Right kidney (tissue), 1 donor: ENCODE measurements at regions not wholly inside any gene's neighbourhood (a gene's known extent, or its start where the extent isn't known, plus 50 kb on each side); places are given as distances from the start of the nearest gene placed in this dataset.
A peak's percentile ranks its signal among the peaks of the same experiment; 100 is the strongest.

Experiments used
- DNase-seq: peaks from one replicate; pipeline ENCODE4 v3.0.0-alpha.2; 2016

DNA sequence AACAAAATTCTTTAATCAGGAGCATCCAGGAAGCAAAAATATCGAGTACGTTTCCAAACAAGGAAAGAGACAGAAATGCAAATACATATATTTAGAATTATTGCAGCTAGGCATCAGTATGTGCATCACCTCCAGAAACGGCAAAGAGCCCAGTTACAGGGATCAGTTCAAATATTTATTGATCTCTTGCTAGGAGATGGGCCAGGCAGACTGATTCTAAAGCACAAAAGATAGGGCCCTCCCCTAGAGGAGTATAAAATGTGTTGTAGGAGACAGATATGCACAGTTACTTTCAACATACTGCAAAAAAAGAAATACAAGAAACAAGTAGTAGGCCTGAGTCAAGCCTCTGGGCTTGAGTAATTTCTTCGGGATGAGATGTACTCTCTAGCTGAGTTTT is 80.7 kb upstream of the NHSL1 start:
- DNase-seq = no peak

DNA sequence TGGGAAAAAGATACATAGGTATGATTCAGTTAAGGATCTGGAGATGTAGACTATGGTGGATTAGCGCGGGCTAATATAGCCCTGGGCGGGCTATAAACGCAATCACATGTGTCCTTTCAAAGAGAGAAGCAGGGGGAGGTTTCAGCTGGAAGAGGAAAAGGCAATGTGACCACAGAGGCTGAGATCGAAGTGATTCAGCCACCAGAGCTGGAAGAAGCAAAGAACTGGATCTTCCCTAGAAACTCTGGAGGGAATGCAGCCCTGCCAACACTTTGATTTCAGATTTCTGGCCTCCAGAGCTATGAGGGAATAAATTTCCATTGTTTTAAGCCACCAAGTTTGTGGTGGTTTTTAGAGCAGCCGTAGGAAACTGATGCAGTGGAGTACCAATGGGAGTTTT is 81.5 kb upstream of the NHSL1 start:
- DNase-seq = no peak

DNA sequence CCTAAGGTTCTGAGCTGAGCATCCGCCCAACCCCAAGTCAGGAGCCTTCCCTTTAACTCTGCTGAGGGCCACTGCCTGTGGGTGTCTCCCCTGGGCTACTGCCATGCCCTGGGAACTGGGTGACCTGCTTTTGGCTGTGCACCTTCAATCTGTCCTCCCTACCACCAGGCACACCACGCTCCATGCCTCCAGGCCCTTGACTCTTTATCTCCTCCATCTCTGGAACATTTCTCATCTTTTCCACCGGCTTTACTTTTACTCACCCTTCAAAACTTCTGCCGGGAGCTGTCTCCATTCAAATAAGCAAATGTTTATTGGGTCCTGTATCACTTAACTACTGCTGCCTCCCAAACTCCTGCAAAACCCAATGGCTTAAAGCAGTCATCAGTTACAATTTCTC is 83.3 kb upstream of the NHSL1 start:
- DNase-seq = no peak

DNA sequence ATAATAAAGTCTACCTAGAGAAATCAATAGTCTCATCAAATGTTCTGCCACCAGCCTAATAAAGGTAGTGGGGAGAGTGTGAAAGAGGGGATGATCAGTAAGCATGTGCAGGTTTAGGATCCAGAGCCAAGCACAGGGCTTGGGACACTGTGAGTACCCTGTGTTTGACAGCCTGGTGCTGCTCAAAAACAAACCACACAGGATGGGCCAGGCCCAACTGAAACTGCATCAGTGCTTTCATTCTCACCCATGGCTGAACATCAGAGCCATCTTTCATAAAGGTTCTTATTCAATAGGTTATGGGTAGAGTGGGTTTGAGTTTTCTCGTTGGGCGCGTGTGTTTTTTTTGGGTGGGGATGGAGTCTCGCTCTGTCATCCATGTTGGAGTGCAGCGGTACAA is 87.3 kb upstream of the NHSL1 start:
- DNase-seq = no peak

DNA sequence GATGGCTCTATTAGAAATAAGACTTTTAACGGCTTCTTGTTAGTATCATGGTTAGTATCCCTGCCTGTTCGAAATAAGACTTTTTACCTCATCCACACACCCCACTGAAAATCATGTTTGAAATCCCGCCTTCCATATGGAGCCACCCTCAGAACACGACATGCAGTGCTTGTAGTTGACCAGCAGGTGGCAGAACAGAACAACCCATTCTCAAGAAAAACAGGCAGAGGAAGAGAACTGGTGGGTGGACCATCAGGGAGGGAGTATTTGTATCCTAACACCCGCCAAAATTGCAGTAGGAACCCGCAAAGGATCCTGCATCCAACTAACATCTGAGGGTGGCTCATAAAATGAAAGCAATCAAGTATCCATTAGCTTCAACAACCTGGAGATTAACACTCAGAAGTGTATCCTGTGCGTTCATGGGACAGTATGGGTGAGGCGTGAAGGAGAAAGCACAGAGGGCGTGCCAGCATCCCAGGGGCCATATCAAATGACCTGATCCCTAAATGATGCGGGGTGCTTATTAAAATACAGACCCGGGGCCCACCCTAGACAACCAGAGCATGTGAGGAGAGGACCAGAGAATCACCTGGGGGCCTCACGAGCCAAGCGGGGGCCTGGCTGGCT is 89.6 kb upstream of the NHSL1 start:
- peak; percentile 48 for DNase-seq

GRCh38 chr6:138590796-138591709 is 91.8 kb upstream of the NHSL1 start:
- DNase-seq = no peak

DNA sequence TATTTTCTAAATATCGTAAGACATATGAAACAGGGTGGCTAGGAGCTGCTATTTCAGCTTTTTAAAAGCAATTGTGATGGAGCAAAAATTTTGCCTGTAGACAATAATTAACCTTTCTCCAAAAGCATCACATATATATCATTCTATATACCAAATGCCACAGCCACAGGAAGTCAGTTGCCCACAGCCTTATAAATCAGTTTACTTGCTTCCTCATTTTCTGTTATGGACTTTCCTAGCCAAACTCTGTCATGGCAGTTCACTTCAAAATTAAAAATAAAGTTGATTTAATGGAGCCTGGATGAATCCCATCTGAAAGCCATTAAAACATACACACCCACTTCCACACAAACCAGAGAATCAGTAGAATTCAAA is 93.4 kb upstream of the NHSL1 start:
- no peak for DNase-seq

GRCh38 chr6:138593124-138593877 is 94.0 kb upstream of the NHSL1 start:
- peak; percentile 46 for DNase-seq

- no peak for DNase-seq
Measured at GRCh38 chr6:138593909-138594757, 94.8 kb upstream of the NHSL1 start.

GRCh38 chr6:138594758-138595140 is 95.5 kb upstream of the NHSL1 start:
- no peak for DNase-seq

GRCh38 chr6:138596126-138596525 is 96.8 kb upstream of the NHSL1 start:
- DNase-seq = no peak

GRCh38 chr6:138596591-138596990 is 97.3 kb upstream of the NHSL1 start:
- no peak for DNase-seq

- DNase-seq = no peak
Measured at GRCh38 chr6:138597336-138597735, 98.0 kb upstream of the NHSL1 start.

DNA sequence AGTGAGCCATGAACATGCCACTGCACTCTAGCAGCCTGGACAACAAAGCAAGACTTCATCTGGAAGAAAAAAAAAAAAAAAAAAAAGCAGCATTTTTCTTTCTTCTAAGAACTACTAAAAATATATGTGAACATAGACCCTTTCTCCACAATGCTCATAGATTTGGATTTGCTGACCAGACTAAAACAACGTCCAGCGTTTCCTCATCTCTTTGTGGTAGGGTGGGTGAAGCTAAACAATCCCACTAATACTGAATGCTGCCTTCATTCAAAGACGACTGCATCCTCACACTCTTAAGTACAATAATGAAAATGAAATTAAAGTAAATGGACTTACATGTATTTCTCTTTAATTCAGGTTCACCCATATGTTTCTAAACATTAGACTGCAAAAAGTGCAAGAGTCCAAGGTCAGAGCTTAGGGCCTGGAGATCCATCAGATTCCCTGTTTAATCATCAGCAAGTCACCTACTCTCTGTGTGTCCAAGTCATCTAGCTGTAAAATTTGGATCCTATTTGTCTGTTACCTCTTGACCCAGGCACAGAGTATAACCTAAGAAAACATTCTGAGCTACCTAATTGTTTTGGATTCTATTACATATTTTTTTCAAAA is 99.4 kb upstream of the NHSL1 start:
- no peak for DNase-seq

DNA sequence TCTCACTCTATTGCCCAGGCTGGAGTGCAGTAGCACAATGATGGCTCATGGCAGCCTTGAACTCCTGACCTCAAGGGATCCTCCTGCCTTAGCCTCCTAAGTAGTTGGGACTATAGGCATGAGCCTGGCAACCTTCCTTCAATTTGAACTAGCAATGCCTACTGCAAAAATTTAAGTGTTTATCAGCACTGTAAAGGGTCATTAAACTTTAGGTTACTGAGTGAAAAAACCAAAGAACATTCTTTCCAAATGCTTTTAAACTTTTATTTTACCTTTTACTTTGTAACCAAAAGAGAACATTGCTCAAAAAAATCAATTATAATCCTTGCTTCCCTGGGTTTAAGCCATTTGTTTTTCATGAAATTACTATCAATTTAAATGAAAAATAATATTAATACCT is 101.0 kb upstream of the NHSL1 start:
- DNase-seq = no peak

DNA sequence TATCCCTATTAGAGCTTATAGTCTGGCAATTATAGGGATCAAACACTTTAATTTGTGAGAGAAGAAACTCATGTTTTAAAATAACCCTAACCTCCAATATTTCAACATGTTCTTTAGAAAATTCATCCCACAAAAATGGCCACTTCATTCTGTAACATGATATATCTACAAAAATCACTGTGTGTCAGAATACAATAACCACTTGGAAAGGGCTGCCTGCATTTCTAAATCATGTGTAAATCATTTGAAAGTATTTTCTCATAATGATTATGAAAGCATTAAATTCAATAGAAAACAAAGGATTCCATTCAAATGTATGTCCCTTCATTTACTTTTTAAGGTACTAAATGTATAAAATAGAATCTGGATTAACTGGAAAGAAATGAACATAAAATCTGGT is 101.4 kb upstream of the NHSL1 start:
- no peak for DNase-seq

- DNase-seq = no peak
Measured at GRCh38 chr6:138601128-138601527, 101.8 kb upstream of the NHSL1 start.

DNA sequence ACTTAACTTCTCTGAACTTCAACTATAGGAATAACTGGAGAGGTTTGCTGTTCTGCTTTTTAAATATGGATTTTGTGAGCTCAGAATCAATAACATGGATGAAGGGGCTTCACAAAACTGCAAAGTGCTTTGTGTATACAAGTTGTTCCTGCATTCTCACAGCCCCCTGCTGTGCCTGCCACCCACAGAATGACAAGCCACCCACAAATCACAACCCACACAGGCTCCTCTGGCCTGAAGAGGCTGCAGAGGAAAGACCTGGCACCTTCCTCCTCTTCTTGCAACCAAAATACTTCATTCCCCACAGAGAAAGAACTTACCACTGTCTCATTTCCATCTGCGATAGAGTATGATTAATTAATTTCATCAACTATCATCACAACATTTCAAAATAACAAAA is 106.7 kb upstream of the NHSL1 start:
- DNase-seq = no peak

DNA sequence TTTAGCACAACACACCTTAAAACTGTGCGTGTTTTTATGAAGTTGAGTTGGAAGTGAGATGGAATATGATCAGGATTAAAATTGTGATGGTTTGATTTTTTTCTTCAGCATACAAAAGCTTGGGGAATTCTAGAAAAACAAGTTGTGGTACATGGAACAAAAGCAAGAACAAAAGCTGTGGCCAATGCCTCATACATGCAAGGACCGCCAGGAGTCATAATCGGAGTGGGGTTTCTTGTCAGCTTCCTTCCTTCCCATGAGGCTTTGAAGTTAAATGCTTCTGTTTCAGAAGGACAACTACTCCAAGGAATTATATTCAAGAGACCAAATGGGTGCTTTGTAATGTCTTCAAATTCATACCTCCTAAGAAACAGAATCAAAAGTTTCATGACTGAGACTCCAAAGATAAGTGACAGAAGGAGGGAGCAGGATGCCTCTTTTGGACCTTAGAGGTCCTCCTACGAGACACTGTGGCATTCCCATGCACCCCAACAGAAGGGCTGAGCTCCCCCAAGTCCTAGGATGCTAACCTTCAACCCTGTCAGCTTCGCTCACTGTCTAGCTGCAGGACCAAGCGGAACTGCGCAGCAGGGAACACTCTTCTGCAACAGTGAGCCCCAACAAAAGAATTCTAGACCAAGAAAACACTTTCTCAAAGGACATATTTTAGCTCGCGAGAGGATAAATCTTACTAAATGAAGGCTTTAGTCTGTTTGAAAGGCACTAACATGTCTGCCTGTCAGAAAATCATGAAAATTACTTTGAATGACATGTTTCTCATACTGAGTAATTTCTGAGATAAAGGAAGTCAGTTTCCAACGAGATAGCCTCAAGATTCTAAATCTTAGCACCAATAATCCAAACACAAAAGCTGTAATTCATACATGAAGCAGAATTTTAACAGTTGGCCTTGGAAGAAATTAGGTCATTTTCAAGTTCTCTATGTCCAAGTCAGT is 108.5 kb upstream of the NHSL1 start:
- no peak for DNase-seq

GRCh38 chr6:138608896-138609295 is 109.6 kb upstream of the NHSL1 start:
- no peak for DNase-seq
